Kidney epithelial cell (primary cell): ENCODE measurements at regions not wholly inside any gene's neighbourhood (a gene's known extent, or its start where the extent isn't known, plus 50 kb on each side); places are given as distances from the start of the nearest gene placed in this dataset.

Experiments used
- DNase-seq: peaks from one replicate; pipeline ENCODE4 v3.0.0-alpha.2; 2010; ENCODE audit warnings: low read depth
- H3K27me3 ChIP-seq: 2 replicates; pipeline ENCODE4 v1.6.0; 2011; ENCODE audit warnings: low read length; ENCODE audit not compliant: control insufficient read depth, insufficient read depth
- H3K36me3 ChIP-seq: 2 replicates; pipeline ENCODE4 v1.5.1; 2011; ENCODE audit warnings: low read length; ENCODE audit not compliant: control insufficient read depth, insufficient read depth
- H3K4me3 ChIP-seq: 2 replicates; pipeline ENCODE4 v1.5.1; 2011; ENCODE audit warnings: low read depth, mild to moderate bottlenecking, control low read depth, low read length
- CTCF ChIP-seq: IDR thresholded peaks from 2 replicates; pipeline ENCODE4 v1.5.1; 2011; ENCODE audit warnings: mild to moderate bottlenecking, moderate library complexity, low read length, control low read depth, inconsistent platforms; ENCODE audit not compliant: insufficient read depth, poor library complexity, severe bottlenecking

- Histone ChIP-seq H3K4me3 (no peak overlapping the region), H3K27me3 (no peaks in the 10 kb centered on the region), H3K36me3 (no peaks in the 10 kb centered on the region)
- DNase-seq = no peak
- TF ChIP-seq CTCF = no peak
Observed at GRCh38 chr1:195721210-195721971, 886.8 kb downstream of the KCNT2 start.

DNA sequence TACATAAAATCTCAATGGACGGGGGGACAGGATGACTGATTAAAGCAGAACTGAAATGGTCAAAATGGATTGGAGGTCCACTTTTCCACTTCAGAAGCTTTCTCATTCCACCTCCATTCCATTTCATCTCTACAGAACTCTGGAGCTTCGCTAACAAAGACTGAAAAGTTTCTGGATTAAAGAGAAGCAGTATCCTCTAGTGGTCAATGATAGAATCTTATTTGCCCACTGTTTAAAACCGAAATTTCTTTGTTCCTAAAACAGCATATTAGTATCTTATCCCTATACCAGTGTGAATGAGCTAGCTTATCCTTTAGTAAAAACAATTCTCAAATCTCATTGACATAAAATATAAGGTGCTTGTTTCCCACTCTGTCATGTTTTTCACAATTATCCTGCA lies 890.6 kb downstream of the KCNT2 start:
- Histone ChIP-seq H3K4me3 (no peak overlapping the region), H3K27me3 (no peaks in the 10 kb centered on the region), H3K36me3 (no peaks in the 10 kb centered on the region)
- peak; percentile 53 for TF ChIP-seq CTCF
- DNase-seq = no peak

DNA sequence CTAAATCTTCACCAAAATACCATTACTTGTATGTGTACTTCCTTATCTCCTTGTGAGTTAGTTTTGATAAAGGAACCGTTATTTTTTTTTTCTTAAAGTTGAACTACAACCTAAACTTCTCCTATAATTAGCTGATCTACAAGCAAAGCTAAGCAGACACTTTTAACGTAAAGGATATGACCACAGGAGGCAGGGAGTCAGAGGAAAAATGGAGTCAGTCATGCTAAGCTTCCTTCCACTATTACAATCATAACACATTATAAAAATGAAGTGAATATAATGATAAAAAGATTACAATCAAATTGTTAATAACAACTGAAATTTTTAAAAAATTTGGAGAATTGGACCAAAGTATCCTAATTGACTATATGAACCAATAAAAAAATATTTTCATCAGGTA lies 892.6 kb downstream of the KCNT2 start:
- Histone ChIP-seq H3K4me3 (no peak overlapping the region), H3K27me3 (no peaks in the 10 kb centered on the region), H3K36me3 (no peaks in the 10 kb centered on the region)
- no peak for DNase-seq
- no peak for TF ChIP-seq CTCF

DNA sequence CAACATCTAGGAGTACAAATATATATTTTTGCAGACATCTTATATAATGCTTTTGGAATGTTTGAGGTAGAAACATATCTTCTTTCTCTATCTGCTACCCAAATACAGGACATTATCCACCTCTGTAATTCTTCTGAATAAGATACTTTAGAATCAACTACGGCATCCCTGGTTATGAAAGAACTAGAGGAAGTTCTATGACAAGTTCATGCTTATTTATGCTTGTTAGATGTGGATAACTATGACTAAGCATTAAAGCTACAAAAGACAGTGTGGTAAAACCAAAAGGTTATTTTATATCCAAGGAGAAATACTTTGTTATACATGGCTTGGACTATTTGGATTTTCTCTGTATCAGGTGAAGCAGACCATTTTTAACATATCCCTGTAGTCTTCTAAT lies 894.0 kb downstream of the KCNT2 start:
- Histone ChIP-seq H3K4me3 (no peak overlapping the region), H3K36me3 (no peaks in the 10 kb centered on the region), H3K27me3 (no peaks in the 10 kb centered on the region)
- TF ChIP-seq CTCF = no peak
- no peak for DNase-seq

DNA sequence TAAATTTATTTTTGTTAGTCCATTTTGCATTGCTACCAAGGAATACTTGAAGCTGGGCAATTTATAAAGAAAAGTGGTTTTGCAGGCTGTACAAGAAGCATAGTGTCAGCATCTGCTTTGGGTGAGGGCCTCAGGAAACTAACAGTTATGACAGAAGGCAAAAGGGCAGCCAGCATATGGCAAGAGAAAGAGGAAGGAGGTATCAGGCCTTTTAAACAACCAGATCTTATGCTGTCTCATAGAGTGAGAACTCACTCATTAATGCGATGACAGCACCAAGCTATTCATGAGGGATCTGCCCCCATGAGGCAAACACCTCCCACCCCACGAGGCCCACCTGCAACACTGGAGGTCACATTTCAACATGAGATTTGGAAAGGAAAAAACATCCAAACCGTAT lies 898.4 kb downstream of the KCNT2 start:
- H3K36me3 ChIP-seq = no peaks in the 10 kb centered on the region

More for the DNA sequence above, 898.4 kb downstream of the KCNT2 start:
- Histone ChIP-seq H3K4me3 (no peak overlapping the region), H3K27me3 (no peaks in the 10 kb centered on the region)
- TF ChIP-seq CTCF = no peak
- no peak for DNase-seq
